Activated CD8-positive, alpha-beta memory T cell treated with anti-CD3 and anti-CD28 coated beads for 48 hours (primary cell): ENCODE measurements at regions not wholly inside any gene's neighbourhood (a gene's known extent, or its start where the extent isn't known, plus 50 kb on each side); places are given as distances from the start of the nearest gene placed in this dataset.
"Not testable (repeated sequence)": the region's sequence is repeated elsewhere in the genome, so short reads cannot be mapped to it uniquely, and the experiment has no call there.

ENCODE experiments used
- DNase-seq, 3 experiments: peaks; one replicate each; pipeline ENCODE4 v3.0.0-alpha.2; 2020; ENCODE audit warnings: low read depth in 2 of 3, low spot score in 2 of 3

- no peak for DNase-seq
Observed at GRCh38 chr22:23382428-23383218, 197.5 kb downstream of the IGLL1 start.

GRCh38 chr22:23381661-23382427 lies 198.2 kb downstream of the IGLL1 start:
- DNase-seq = no peak

- DNase-seq = no peak
Observed at GRCh38 chr22:23380911-23381310, 199.2 kb downstream of the IGLL1 start.

GRCh38 chr22:23380230-23380573 lies 199.9 kb downstream of the IGLL1 start:
- no peak for DNase-seq

GRCh38 chr22:23379540-23380229 lies 199.4 kb downstream of the BCR start:
- DNase-seq = not testable (repeated sequence)

- DNase-seq = no peak
Observed at GRCh38 chr22:23377767-23378166, 197.5 kb downstream of the BCR start.

GRCh38 chr22:23376256-23376655 lies 195.9 kb downstream of the BCR start:
- DNase-seq = peak in 2 of 3 experiments; percentile 19 to 20

GRCh38 chr22:23375031-23375827 lies 194.9 kb downstream of the BCR start:
- DNase-seq = no peak

GRCh38 chr22:23373601-23374000 lies 193.3 kb downstream of the BCR start:
- DNase-seq = no peak

GRCh38 chr22:23370251-23370650 lies 189.9 kb downstream of the BCR start:
- DNase-seq = no peak

GRCh38 chr22:23369054-23369685 lies 188.9 kb downstream of the BCR start:
- DNase-seq = no peak
